K562 (cell line): ENCODE measurements at regions not wholly inside any gene's neighbourhood (a gene's known extent, or its start where the extent isn't known, plus 50 kb on each side); places are given as distances from the start of the nearest gene placed in this dataset.

Experiments
- ETS1 ChIP-seq: conservative IDR thresholded peaks from 2 replicates; pipeline ENCODE4 v1.6.1; 2011; ENCODE audit warnings: low read depth, mild to moderate bottlenecking, low read length; ENCODE audit not compliant: control insufficient read depth
- ETV1 ChIP-seq: fragments of 450-650 bp; conservative IDR thresholded peaks from 2 replicates; pipeline ENCODE4 v1.6.1; 2016; ENCODE audit warnings: missing genetic modification characterization, control low read depth, low read depth, missing compliant biosample characterization
- HNRNPLL ChIP-seq: fragments of 200-400 bp; formaldehyde crosslinking; IDR thresholded peaks from 2 replicates; pipeline ENCODE4 v1.6.1; 2017; ENCODE audit warnings: low read length, low read depth, mild to moderate bottlenecking; ENCODE audit not compliant: poor library complexity, severe bottlenecking
- KAT2B ChIP-seq: IDR thresholded peaks from one replicate; pipeline ENCODE4 v1.6.1; 2012; ENCODE audit warnings: low read depth, mild to moderate bottlenecking, control low read depth, inconsistent platforms, low read length, moderate library complexity
- MEF2D ChIP-seq: conservative IDR thresholded peaks from 2 replicates; pipeline ENCODE4 v1.6.1; 2016; ENCODE audit warnings: low read depth, missing genetic modification characterization, missing compliant biosample characterization
- RFX1 ChIP-seq: fragments of 450-650 bp; IDR thresholded peaks from 2 replicates; pipeline ENCODE4 v1.6.1; 2016; ENCODE audit warnings: mild to moderate bottlenecking, moderate library complexity
- RREB1 ChIP-seq: fragments of 250-450 bp; sonication (Bioruptor Pico); IDR thresholded peaks from 2 replicates; pipeline ENCODE4 v1.4.0; 2020
- WHSC1 ChIP-seq: IDR thresholded peaks from one replicate; pipeline ENCODE4 v1.6.1; 2012; ENCODE audit warnings: low read length, control low read depth, inconsistent platforms
- ZKSCAN8 ChIP-seq: fragments of 200-800 bp; sonication (Bioruptor generic); IDR thresholded peaks from 2 replicates; pipeline ENCODE4 v1.6.1; 2016; ENCODE audit warnings: missing genetic modification characterization, missing compliant biosample characterization
- ZNF23 ChIP-seq: fragments of 250-450 bp; sonication (Bioruptor Pico); IDR thresholded peaks from 2 replicates; pipeline ENCODE4 v1.4.0; 2020; ENCODE audit warnings: mild to moderate bottlenecking
- ZNF584 ChIP-seq: fragments of 200-800 bp; sonication (Bioruptor generic); IDR thresholded peaks from 2 replicates; pipeline ENCODE4 v1.6.1; 2016; ENCODE audit warnings: low read depth, mild to moderate bottlenecking, missing genetic modification characterization, missing compliant biosample characterization
- ZNF76 ChIP-seq: fragments of 250-450 bp; sonication (Bioruptor Pico); IDR thresholded peaks from 2 replicates; pipeline ENCODE4 v1.4.0; 2020; ENCODE audit warnings: mild to moderate bottlenecking, moderate library complexity, borderline replicate concordance
- TF ChIP-seq, protein P1 (sequence below): fragments of 250-450 bp; sonication (Bioruptor Pico); IDR thresholded peaks from 2 replicates; pipeline ENCODE4 v1.8.0; 2022; ENCODE audit warnings: inconsistent platforms, mild to moderate bottlenecking, moderate library complexity, borderline replicate concordance
- TF ChIP-seq, protein P2 (sequence below): sonication (generic); formaldehyde crosslinking; IDR thresholded peaks from 2 replicates; pipeline ENCODE4 v1.8.0; 2022; ENCODE audit warnings: missing genetic modification reagents, mild to moderate bottlenecking, borderline replicate concordance
- TF ChIP-seq, protein P3 (sequence below): fragments of 250-450 bp; sonication (Bioruptor Pico); IDR thresholded peaks from 2 replicates; pipeline ENCODE4 v1.8.0; 2022; ENCODE audit warnings: moderate library complexity, mild to moderate bottlenecking, inconsistent platforms

- TF ChIP-seq RREB1 (CRISPR knock-in tag) (no peak), KAT2B (no peak), ZNF584 (CRISPR knock-in tag) (0 out of 2 replicates have a peak, but pooled peaks have one; percentile 22), ZNF23 (CRISPR knock-in tag) (no peak), ETV1 (tag) (peak; percentile 65), ETS1 (no peak), HNRNPLL (no peak), WHSC1 (no peak), ZKSCAN8 (CRISPR knock-in tag) (peak; percentile 59), ZNF76 (CRISPR knock-in tag) (no peak), RFX1 (no peak), MEF2D (tag) (peak; percentile 92)
- TF ChIP-seq, protein P1, sequence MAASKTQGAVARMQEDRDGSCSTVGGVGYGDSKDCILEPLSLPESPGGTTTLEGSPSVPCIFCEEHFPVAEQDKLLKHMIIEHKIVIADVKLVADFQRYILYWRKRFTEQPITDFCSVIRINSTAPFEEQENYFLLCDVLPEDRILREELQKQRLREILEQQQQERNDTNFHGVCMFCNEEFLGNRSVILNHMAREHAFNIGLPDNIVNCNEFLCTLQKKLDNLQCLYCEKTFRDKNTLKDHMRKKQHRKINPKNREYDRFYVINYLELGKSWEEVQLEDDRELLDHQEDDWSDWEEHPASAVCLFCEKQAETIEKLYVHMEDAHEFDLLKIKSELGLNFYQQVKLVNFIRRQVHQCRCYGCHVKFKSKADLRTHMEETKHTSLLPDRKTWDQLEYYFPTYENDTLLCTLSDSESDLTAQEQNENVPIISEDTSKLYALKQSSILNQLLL = no peak
- TF ChIP-seq, protein P2, sequence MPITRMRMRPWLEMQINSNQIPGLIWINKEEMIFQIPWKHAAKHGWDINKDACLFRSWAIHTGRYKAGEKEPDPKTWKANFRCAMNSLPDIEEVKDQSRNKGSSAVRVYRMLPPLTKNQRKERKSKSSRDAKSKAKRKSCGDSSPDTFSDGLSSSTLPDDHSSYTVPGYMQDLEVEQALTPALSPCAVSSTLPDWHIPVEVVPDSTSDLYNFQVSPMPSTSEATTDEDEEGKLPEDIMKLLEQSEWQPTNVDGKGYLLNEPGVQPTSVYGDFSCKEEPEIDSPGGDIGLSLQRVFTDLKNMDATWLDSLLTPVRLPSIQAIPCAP (CRISPR knock-in tag) = no peak
- TF ChIP-seq, protein P3, sequence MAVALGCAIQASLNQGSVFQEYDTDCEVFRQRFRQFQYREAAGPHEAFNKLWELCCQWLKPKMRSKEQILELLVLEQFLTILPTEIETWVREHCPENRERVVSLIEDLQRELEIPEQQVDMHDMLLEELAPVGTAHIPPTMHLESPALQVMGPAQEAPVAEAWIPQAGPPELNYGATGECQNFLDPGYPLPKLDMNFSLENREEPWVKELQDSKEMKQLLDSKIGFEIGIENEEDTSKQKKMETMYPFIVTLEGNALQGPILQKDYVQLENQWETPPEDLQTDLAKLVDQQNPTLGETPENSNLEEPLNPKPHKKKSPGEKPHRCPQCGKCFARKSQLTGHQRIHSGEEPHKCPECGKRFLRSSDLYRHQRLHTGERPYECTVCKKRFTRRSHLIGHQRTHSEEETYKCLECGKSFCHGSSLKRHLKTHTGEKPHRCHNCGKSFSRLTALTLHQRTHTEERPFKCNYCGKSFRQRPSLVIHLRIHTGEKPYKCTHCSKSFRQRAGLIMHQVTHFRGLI (CRISPR knock-in tag) = peak; percentile 66; the same call in 1 of the 2 replicates
These were observed 91.6 kb upstream of the RMP24 start (continued) for GRCh38 chr18:35880788-35881455.
